HCT116 (cell line): ENCODE measurements at regions not wholly inside any gene's neighbourhood (a gene's known extent, or its start where the extent isn't known, plus 50 kb on each side); places are given as distances from the start of the nearest gene placed in this dataset.

Experiments used
- CEBPB ChIP-seq: IDR thresholded peaks from 2 replicates; pipeline ENCODE4 v1.6.1; 2012; ENCODE audit warnings: low read depth
- CTCF ChIP-seq, 3 experiments: fragments of 200-600 bp in 1 of 3; sonication (generic) in 1 of 3; IDR thresholded peaks in 2 of 3; conservative IDR thresholded peaks in 1 of 3; 2 replicates each; pipeline ENCODE4 v1.5.1; 2012 to 2017; ENCODE audit warnings: low read depth in 2 of 3, low read length in 2 of 3, antibody characterized with exemption in 1 of 3, borderline replicate concordance in 1 of 3, control low read depth in 1 of 3, mild to moderate bottlenecking in 1 of 3, mixed read lengths in 1 of 3, mixed run types in 1 of 3, moderate library complexity in 1 of 3; ENCODE audit not compliant: insufficient read depth in 1 of 3
- TF ChIP-seq, protein P1 (sequence below): IDR thresholded peaks from 2 replicates; pipeline ENCODE4 v1.6.1; 2011; ENCODE audit warnings: mild to moderate bottlenecking, low read length, moderate library complexity; ENCODE audit not compliant: insufficient replicate concordance; ENCODE audit errors: extremely low read depth

DNA sequence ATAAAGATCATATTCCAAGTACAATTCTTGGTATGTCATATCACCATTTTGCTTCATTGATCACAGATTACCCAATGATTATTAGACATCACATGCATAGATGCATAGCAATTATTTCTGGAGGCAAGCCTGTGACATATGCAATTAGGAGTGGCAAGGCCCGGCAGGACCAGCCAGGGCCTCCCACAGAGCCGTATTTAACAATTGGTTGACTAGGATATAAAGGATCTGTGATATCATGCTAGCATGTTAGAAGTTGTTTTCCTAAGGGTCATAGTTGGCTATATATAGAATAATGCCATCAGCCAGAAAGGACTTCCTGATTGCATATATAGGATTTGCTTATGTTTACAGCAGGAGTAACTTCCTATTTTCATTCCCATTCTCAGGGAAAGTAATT, 103.5 kb upstream of the OTUD4 start:
- no peak for TF ChIP-seq CTCF (IDR thresholded peaks at IDR 0.05 in 2 of 3, conservative IDR thresholded peaks at IDR 0.05 in 1 of 3; ENCODE audit: borderline replicate concordance in 1 of 3, insufficient read depth in 1 of 3, low read depth in 2 of 3, low read length in 2 of 3)
- no peak for TF ChIP-seq CEBPB
- TF ChIP-seq, protein P1, sequence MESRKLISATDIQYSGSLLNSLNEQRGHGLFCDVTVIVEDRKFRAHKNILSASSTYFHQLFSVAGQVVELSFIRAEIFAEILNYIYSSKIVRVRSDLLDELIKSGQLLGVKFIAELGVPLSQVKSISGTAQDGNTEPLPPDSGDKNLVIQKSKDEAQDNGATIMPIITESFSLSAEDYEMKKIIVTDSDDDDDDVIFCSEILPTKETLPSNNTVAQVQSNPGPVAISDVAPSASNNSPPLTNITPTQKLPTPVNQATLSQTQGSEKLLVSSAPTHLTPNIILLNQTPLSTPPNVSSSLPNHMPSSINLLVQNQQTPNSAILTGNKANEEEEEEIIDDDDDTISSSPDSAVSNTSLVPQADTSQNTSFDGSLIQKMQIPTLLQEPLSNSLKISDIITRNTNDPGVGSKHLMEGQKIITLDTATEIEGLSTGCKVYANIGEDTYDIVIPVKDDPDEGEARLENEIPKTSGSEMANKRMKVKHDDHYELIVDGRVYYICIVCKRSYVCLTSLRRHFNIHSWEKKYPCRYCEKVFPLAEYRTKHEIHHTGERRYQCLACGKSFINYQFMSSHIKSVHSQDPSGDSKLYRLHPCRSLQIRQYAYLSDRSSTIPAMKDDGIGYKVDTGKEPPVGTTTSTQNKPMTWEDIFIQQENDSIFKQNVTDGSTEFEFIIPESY = no peak
